Ishikawa (cell line): ENCODE measurements at regions not wholly inside any gene's neighbourhood (a gene's known extent, or its start where the extent isn't known, plus 50 kb on each side); places are given as distances from the start of the nearest gene placed in this dataset.

ENCODE experiments used
- CEBPB ChIP-seq: IDR thresholded peaks from 2 replicates; pipeline ENCODE4 v1.6.1; 2012
- CREB1 ChIP-seq: IDR thresholded peaks from 2 replicates; pipeline ENCODE4 v1.6.1; 2012; ENCODE audit warnings: low read depth
- EGR1 ChIP-seq: IDR thresholded peaks from 2 replicates; pipeline ENCODE4 v1.6.1; 2012
- EP300 ChIP-seq: IDR thresholded peaks from 2 replicates; pipeline ENCODE4 v1.6.1; 2012; ENCODE audit warnings: borderline replicate concordance
- FOXM1 ChIP-seq: IDR thresholded peaks from 2 replicates; pipeline ENCODE4 v1.6.1; 2012; ENCODE audit warnings: low read depth, borderline replicate concordance
- NFIC ChIP-seq: IDR thresholded peaks from 2 replicates; pipeline ENCODE4 v1.6.1; 2012
- RAD21 ChIP-seq: IDR thresholded peaks from 2 replicates; pipeline ENCODE4 v1.6.1; 2012; ENCODE audit warnings: low read depth
- TAF1 ChIP-seq: IDR thresholded peaks from 2 replicates; pipeline ENCODE4 v1.6.1; 2012; ENCODE audit warnings: low read depth, mild to moderate bottlenecking
- TCF12 ChIP-seq: IDR thresholded peaks from 2 replicates; pipeline ENCODE4 v1.6.1; 2012; ENCODE audit warnings: low read depth
- TEAD4 ChIP-seq: IDR thresholded peaks from 2 replicates; pipeline ENCODE4 v1.6.1; 2012
- YY1 ChIP-seq: IDR thresholded peaks from 2 replicates; pipeline ENCODE4 v1.6.1; 2012; ENCODE audit warnings: low read depth
- ZBTB7A ChIP-seq: IDR thresholded peaks from 2 replicates; pipeline ENCODE4 v1.6.1; 2012; ENCODE audit warnings: low read depth
- TF ChIP-seq, protein P1 (sequence below): IDR thresholded peaks from 2 replicates; pipeline ENCODE4 v1.6.1; 2012
- TF ChIP-seq, protein P2 (sequence below): IDR thresholded peaks from 2 replicates; pipeline ENCODE4 v1.6.1; 2012; ENCODE audit warnings: low read depth, mild to moderate bottlenecking
- TF ChIP-seq, protein P3 (sequence below): IDR thresholded peaks from 2 replicates; pipeline ENCODE4 v1.6.1; 2012

DNA sequence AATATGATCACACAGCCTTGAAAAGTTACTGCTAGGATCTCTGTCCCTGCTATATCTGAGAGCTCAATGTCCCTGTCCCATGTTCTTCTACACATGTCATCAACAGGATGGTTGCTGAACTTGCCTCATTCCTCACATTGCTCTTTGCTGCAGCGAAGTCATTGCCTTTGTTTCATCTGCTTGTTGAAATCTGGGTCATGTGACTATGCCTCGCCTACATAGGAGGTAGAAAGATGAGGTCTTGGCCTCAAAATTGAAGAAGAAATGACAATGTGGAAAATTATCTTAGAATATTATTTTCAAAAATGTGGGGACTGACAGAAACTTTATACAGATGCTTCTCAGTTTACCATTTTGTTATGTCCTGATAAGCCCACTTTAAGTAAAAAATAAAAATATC, 494.2 kb downstream of the SOX5 start:
- TF ChIP-seq ZBTB7A (no peak), YY1 (no peak), EP300 (no peak), NFIC (no peak), TEAD4 (no peak), EGR1 (no peak), TAF1 (no peak), CEBPB (no peak), TCF12 (no peak), RAD21 (no peak), FOXM1 (no peak), CREB1 (no peak)
- TF ChIP-seq, protein P1, sequence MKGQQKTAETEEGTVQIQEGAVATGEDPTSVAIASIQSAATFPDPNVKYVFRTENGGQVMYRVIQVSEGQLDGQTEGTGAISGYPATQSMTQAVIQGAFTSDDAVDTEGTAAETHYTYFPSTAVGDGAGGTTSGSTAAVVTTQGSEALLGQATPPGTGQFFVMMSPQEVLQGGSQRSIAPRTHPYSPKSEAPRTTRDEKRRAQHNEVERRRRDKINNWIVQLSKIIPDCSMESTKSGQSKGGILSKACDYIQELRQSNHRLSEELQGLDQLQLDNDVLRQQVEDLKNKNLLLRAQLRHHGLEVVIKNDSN = no peak
- TF ChIP-seq, protein P2, sequence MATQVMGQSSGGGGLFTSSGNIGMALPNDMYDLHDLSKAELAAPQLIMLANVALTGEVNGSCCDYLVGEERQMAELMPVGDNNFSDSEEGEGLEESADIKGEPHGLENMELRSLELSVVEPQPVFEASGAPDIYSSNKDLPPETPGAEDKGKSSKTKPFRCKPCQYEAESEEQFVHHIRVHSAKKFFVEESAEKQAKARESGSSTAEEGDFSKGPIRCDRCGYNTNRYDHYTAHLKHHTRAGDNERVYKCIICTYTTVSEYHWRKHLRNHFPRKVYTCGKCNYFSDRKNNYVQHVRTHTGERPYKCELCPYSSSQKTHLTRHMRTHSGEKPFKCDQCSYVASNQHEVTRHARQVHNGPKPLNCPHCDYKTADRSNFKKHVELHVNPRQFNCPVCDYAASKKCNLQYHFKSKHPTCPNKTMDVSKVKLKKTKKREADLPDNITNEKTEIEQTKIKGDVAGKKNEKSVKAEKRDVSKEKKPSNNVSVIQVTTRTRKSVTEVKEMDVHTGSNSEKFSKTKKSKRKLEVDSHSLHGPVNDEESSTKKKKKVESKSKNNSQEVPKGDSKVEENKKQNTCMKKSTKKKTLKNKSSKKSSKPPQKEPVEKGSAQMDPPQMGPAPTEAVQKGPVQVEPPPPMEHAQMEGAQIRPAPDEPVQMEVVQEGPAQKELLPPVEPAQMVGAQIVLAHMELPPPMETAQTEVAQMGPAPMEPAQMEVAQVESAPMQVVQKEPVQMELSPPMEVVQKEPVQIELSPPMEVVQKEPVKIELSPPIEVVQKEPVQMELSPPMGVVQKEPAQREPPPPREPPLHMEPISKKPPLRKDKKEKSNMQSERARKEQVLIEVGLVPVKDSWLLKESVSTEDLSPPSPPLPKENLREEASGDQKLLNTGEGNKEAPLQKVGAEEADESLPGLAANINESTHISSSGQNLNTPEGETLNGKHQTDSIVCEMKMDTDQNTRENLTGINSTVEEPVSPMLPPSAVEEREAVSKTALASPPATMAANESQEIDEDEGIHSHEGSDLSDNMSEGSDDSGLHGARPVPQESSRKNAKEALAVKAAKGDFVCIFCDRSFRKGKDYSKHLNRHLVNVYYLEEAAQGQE = no peak
- TF ChIP-seq, protein P3, sequence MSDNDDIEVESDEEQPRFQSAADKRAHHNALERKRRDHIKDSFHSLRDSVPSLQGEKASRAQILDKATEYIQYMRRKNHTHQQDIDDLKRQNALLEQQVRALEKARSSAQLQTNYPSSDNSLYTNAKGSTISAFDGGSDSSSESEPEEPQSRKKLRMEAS = no peak

DNA sequence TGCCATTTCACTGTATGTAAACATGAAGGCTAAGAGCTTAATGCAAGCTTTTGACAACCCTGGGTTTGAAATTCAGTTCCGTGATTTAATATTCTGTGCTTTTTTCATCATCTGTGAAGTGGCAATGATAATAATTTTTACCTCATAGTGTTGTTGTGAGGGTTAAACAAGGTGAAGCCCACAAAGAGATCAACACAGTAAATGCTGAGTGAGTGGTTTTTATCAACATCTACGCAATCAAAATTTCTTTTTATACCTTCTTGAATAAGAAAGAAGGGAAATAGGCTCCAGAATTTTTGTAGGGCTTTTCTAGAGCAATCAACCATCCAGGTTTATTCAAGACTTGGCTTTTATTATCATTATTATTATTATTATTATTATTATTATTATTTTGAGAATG, 490.8 kb downstream of the SOX5 start:
- TF ChIP-seq, protein P2 = no peak
- TF ChIP-seq TEAD4 (no peak), RAD21 (no peak), EP300 (no peak), YY1 (no peak), FOXM1 (no peak), CREB1 (no peak), EGR1 (no peak), TAF1 (no peak)
- TF ChIP-seq, protein P1 = no peak
- TF ChIP-seq, protein P3 = no peak

DNA sequence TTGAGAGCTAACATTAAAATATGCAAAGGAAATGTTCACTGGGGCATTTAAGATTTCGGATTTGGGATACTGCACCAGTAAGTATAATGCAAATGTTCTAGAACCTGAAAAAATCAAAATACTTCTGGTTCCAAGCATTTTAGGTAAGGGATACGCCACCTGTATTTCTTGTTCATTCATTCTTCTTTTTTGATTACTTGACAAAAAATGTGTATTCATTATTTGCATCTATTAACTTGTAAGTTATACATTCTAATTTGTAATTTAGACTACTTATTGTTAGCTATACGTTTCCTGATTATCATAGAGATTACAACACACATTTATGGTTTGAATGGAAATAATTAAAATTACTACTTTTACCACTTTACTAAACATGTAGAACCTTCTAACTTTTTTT, 486.9 kb downstream of the SOX5 start:
- TF ChIP-seq CREB1 (no peak), CEBPB (no peak), ZBTB7A (no peak), FOXM1 (no peak), TAF1 (no peak), TCF12 (no peak), NFIC (no peak)
- TF ChIP-seq, protein P1 = no peak
- TF ChIP-seq, protein P3 = no peak
- TF ChIP-seq, protein P2 = no peak

DNA sequence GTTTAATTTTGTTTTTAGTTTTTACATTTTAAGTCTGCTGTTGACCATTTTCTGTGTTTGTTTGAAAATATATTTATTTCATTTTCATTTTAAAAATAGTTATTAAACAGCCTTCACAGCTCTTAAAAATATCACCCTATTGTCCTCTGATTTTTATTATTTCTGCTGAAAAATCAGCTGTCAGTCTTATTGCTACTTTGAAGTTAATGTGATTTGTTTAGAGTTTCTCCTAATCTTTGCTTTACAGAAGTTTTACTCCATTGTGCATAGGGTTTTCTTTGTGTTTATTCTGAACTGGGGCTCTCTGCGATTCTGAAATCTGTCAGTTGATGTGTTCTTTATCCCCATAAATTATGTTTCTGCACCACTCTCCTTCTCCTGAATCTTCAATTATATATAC, 486.3 kb downstream of the SOX5 start:
- no peak for TF ChIP-seq YY1
- TF ChIP-seq RAD21 = no peak
- TF ChIP-seq, protein P1 = no peak
- no peak for TF ChIP-seq CEBPB
- TF ChIP-seq CREB1 = no peak
- TF ChIP-seq TCF12 = no peak
- TF ChIP-seq FOXM1 = no peak
- TF ChIP-seq EGR1 = no peak
- no peak for TF ChIP-seq NFIC
